Psoas muscle (tissue), 7 donors: ENCODE measurements at regions not wholly inside any gene's neighbourhood (a gene's known extent, or its start where the extent isn't known, plus 50 kb on each side); places are given as distances from the start of the nearest gene placed in this dataset.
"Not testable (repeated sequence)": the region's sequence is repeated elsewhere in the genome, so short reads cannot be mapped to it uniquely, and the experiment has no call there.

Experiments
- ATAC-seq, 4 donors: fragments of 200-7000 bp; cut with Tn5 transposase; one replicate each; pipeline ENCODE4 v1.9.1; 2020; ENCODE audit warnings: moderate library complexity in 3 of 4, mild to moderate bottlenecking in 2 of 4
- DNase-seq, 2 donors: peaks; one replicate each; pipeline ENCODE4 v3.0.0-alpha.2; 2020
- H3K27ac ChIP-seq: fragments of 200-600 bp; one replicate; pipeline ENCODE4 v1.8.0; 2022
- H3K27me3 ChIP-seq, 3 donors: fragments of 200-600 bp in 1 of 3; one replicate each; pipeline versions ENCODE4 v1.6.1 to v1.8.0; 2013 to 2022; ENCODE audit warnings: low read length in 2 of 3, mild to moderate bottlenecking in 2 of 3, moderate library complexity in 1 of 3; ENCODE audit not compliant: insufficient read depth in 3 of 3
- H3K36me3 ChIP-seq, 2 donors: fragments of 200-600 bp in 1 of 2; one replicate each; pipeline versions ENCODE4 v1.6.1 to v1.8.0; 2013 to 2022; ENCODE audit warnings: low read depth in 1 of 2, mild to moderate bottlenecking in 1 of 2, moderate library complexity in 1 of 2; ENCODE audit not compliant: insufficient read depth in 1 of 2
- H3K4me1 ChIP-seq: fragments of 200-600 bp; one replicate; pipeline ENCODE4 v1.8.0; 2022
- H3K4me3 ChIP-seq: fragments of 200-600 bp; one replicate; pipeline ENCODE4 v1.8.0; 2022; ENCODE audit warnings: mild to moderate bottlenecking
- H3K9me3 ChIP-seq: fragments of 200-600 bp; one replicate; pipeline ENCODE4 v1.8.0; 2022
- WGBS, 3 donors: extraction: QIAGEN DNeasy Blood & Tissue Kit; methylation state at CpG; one replicate each; pipeline versions ENCODE4 v1.1.6 to v1.1.7; 2013; 5-methylcytosine and 5-hydroxymethylcytosine counted together
- intact Hi-C, 2 donors: fragments of 100-400 bp; cut with DNase I; formaldehyde crosslinking; loops; one replicate each; pipeline versions ENCODE4 v1.11.0 to v1.14.2; 2022
- donor health status: healthy with polysubstance abuse.
- donor health status: DM: no; HTN: no; CAD: no; lungs with moderate emphysema.
- donor health status: Bipolar disorder and iron deficiency.
- donor health status: healthy.
- donor health status: DM: yes; HTN: yes; CAD: no.
- donor health status: DM: no; HTN: no; CAD: no.
- donor health status: DM: yes; HTN: yes; CAD: no.

GRCh38 chr2:91497129-91498064, 2805.9 kb downstream of the RPIA start:
- H3K9me3 ChIP-seq, H3K36me3 ChIP-seq, ATAC-seq, H3K4me3 ChIP-seq, H3K4me1 ChIP-seq, intact Hi-C loops, H3K27me3 ChIP-seq, H3K27ac ChIP-seq: not testable (repeated sequence)
- 56 to 66% (median 61%) methylated on average over 9 to 13 of the region's 18 CpGs for WGBS, 3 donors
- peak in 1 of 2 donors; percentile 11 for DNase-seq

- ATAC-seq, H3K27me3 ChIP-seq, H3K9me3 ChIP-seq, H3K27ac ChIP-seq, H3K36me3 ChIP-seq, H3K4me1 ChIP-seq, H3K4me3 ChIP-seq, DNase-seq, intact Hi-C loops: not testable (repeated sequence)
These were observed 2806.6 kb downstream of the RPIA start for GRCh38 chr2:91498065-91498449.

DNA sequence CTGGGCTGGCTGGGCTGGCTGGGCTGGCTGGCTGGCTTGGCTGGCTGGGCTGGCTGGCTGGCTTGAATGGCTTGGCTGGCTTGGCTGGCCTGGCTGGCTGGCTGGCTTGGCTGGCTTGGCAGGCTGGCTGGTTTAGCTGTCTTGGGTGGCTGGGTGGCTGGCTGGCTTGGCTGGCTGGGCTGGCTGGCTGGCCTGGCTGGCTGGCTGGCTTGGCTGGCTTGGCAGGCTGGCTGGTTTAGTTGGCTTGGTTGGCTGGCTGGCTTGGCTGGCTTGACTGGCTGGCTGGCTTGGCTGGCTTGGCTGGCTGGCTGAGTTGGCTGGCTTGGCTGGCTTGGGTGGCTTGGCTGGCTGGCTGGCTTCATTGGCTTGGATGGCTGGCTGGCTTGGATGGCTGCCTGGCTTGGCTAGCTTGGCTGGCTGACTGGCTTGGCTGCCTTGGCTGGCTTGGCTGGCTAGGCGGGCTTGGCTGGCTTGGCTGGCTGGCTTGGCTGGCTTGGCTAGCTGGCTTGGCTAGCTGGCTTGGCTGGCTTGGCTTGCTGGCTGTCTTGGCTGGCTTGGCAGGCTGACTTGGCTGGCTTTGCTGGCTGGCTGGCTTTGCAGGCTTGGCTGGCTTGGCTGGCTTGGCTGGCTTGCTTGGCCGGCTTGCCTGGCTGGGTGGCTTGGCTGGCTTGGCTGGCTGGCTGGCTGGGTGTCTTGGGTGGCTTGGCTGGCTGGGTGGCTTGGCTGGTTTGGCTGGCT, 2807.2 kb downstream of the RPIA start:
- H3K9me3 ChIP-seq, H3K36me3 ChIP-seq, H3K27me3 ChIP-seq, H3K4me1 ChIP-seq, H3K4me3 ChIP-seq, H3K27ac ChIP-seq, ATAC-seq, intact Hi-C loops: not testable (repeated sequence)
- WGBS, 3 donors: 27 to 37% (median 36%) methylated on average over 2 of the region's 2 CpGs
- peak in 1 of 2 donors; percentile 75 for DNase-seq

DNA sequence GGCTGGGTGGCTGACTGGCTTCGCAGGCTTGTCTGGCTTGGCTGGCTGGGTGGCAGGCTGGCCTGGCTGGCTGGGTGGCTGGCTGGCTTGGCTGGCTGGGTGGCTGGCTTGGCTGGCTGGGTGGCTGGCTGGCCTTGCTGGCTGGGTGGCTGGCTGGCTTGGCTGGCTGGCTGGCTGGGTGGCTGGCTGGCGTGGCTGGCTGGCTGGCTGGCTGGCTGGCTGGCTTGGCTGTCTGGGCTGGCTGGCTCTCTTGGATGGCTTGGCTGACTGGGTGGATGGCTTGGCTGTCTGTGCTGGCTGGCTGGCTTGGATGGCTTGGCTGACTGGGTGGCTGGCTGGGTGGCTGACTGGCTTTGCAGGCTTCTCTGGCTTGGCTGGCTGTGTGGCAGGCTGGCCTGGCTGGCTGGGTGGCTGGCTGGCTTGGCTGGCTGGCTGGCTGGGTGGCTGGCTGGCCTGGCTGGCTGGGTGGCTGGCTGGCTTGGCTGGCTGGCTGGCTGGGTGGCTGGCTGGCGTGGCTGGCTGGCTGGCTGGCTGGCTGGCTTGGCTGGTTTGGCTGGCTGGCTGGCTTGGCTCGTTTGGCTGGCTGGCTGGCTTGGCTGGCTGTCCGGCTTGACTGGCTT, 2808.1 kb downstream of the RPIA start:
- H3K4me1 ChIP-seq, H3K9me3 ChIP-seq, H3K36me3 ChIP-seq, H3K27ac ChIP-seq, H3K4me3 ChIP-seq, H3K27me3 ChIP-seq, ATAC-seq, intact Hi-C loops: not testable (repeated sequence)
- 27 to 41% (median 33%) methylated on average over 5 of the region's 5 CpGs for WGBS, 3 donors
- peak in 1 of 2 donors; percentile 55 for DNase-seq

GRCh38 chr2:91500246-91500977, 2808.9 kb downstream of the RPIA start:
- H3K4me1 ChIP-seq, intact Hi-C loops, H3K36me3 ChIP-seq, H3K9me3 ChIP-seq, H3K4me3 ChIP-seq, ATAC-seq, H3K27ac ChIP-seq, H3K27me3 ChIP-seq: not testable (repeated sequence)
- peak in 1 of 2 donors; percentile 50 for DNase-seq
- WGBS, 3 donors: 50 to 83% (median 62%) methylated on average over 4 to 6 of the region's 6 CpGs

- H3K9me3 ChIP-seq, H3K4me3 ChIP-seq, DNase-seq, H3K27me3 ChIP-seq, H3K36me3 ChIP-seq, intact Hi-C loops, ATAC-seq, H3K4me1 ChIP-seq, H3K27ac ChIP-seq: not testable (repeated sequence)
- WGBS, 3 donors: 68 to 78% (median 70%) methylated on average over 5 of the region's 5 CpGs
These were observed 2809.5 kb downstream of the RPIA start for GRCh38 chr2:91500978-91501310.

DNA sequence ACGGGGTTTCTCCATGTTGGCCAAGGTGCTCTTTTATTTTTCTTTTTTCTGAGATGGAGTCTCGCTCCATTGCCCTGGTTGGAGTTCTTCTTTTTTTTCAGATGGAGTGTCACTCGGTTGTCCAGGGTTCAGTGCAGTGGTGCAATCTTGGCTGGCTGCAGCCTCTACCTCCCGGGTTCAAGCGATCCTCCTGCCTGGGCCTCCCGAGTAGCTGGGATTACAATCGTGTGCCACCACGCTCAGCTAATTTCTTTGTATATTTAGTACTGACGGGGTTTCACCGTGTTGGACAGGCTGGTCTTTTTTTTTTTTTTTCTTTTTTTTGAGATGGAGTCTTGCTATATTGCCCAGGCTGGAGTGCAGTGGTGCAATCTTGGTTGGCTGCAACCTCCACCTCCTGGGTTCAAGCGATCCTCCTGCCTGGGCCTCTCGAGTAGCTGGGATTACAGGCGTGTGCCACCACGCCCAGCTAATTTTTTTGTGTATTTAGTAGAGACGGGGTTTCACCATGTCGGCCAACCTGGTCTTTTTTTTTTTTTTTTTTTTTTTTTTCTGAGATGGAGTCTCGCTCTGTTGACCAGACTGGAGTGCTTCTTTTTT, 2810.1 kb downstream of the RPIA start:
- H3K9me3 ChIP-seq, H3K27me3 ChIP-seq, H3K36me3 ChIP-seq, H3K4me1 ChIP-seq, ATAC-seq, intact Hi-C loops, H3K27ac ChIP-seq, H3K4me3 ChIP-seq: not testable (repeated sequence)
- WGBS, 3 donors: 95% methylated on average over 13 to 14 of the region's 17 CpGs
- DNase-seq: peak in 1 of 2 donors; percentile 51

DNA sequence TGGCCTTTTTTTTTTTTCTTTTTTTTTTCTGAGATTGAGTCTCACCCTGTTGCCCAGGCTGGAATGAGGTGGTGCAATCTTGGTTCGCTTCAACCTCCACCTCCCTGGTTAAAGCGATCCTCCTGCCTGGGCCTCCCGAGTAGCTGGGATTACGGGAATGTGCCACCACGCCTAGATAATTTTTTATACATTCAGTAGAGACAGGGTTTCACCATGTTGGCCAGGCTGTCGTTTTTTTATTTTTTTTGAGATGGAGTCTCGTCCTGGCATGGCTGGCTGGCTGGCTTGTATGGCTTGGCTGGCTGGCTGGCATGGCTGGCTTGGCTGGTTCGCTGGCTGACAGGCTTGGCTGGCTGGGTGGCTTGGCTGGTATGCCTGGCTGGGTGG, 2812.1 kb downstream of the RPIA start:
- intact Hi-C loops, H3K4me3 ChIP-seq, H3K27ac ChIP-seq, H3K4me1 ChIP-seq, ATAC-seq, DNase-seq, H3K27me3 ChIP-seq, H3K36me3 ChIP-seq, H3K9me3 ChIP-seq: not testable (repeated sequence)
- 59 to 72% (median 65%) methylated on average over 7 of the region's 8 CpGs for WGBS, 3 donors

GRCh38 chr2:91503959-91504741, 2812.7 kb downstream of the RPIA start:
- DNase-seq: peak in 1 of 2 donors; percentile 43
- H3K4me1 ChIP-seq, H3K36me3 ChIP-seq, H3K27me3 ChIP-seq, ATAC-seq, H3K27ac ChIP-seq, H3K4me3 ChIP-seq, intact Hi-C loops, H3K9me3 ChIP-seq: not testable (repeated sequence)
- 42 to 64% (median 51%) methylated on average over 11 to 13 of the region's 13 CpGs for WGBS, 3 donors

DNA sequence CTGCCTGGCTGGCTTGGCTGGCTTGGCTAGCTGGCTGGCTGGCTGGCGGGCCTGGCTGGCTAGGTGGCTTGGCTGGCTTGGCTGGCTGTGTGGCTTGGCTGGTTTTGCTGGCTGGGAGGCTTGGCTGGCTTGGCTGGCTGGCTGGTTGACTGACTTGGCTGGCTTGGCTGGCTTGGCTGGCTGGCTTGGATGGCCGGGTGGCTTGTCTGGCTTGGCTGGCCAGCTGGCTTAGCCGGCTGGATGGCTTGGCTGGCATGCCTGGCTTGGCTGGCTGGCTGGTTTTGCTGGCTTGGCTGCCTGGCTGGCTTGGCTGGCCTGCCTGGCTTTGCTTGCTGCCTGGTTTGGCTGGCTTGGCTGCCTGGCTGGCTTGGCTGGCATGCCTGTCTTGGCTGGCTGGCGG, 2817.3 kb downstream of the RPIA start:
- H3K36me3 ChIP-seq, H3K27ac ChIP-seq, H3K4me1 ChIP-seq, ATAC-seq, intact Hi-C loops, H3K9me3 ChIP-seq, H3K27me3 ChIP-seq, H3K4me3 ChIP-seq: not testable (repeated sequence)
- WGBS, 3 donors: 26 to 57% (median 45%) methylated on average over 1 to 4 of the region's 4 CpGs
- DNase-seq: peak in 1 of 2 donors; percentile 17
